Fibroblast of pulmonary artery (primary cell): ENCODE measurements at regions not wholly inside any gene's neighbourhood (a gene's known extent, or its start where the extent isn't known, plus 50 kb on each side); places are given as distances from the start of the nearest gene placed in this dataset.

ENCODE experiments used
- DNase-seq: peaks from one replicate; pipeline ENCODE4 v3.0.0-alpha.2; 2010; ENCODE audit warnings: low read depth
- H3K4me3 ChIP-seq: replicated peaks from 2 replicates; pipeline ENCODE4 v1.5.1; 2011; ENCODE audit warnings: low read depth, mild to moderate bottlenecking, control low read depth, low read length, moderate library complexity
- TF ChIP-seq, protein P1 (sequence below): IDR thresholded peaks from 2 replicates; pipeline ENCODE4 v1.5.1; 2011; ENCODE audit warnings: mild to moderate bottlenecking, control low read depth, low read length, inconsistent platforms; ENCODE audit errors: missing control alignments

DNA sequence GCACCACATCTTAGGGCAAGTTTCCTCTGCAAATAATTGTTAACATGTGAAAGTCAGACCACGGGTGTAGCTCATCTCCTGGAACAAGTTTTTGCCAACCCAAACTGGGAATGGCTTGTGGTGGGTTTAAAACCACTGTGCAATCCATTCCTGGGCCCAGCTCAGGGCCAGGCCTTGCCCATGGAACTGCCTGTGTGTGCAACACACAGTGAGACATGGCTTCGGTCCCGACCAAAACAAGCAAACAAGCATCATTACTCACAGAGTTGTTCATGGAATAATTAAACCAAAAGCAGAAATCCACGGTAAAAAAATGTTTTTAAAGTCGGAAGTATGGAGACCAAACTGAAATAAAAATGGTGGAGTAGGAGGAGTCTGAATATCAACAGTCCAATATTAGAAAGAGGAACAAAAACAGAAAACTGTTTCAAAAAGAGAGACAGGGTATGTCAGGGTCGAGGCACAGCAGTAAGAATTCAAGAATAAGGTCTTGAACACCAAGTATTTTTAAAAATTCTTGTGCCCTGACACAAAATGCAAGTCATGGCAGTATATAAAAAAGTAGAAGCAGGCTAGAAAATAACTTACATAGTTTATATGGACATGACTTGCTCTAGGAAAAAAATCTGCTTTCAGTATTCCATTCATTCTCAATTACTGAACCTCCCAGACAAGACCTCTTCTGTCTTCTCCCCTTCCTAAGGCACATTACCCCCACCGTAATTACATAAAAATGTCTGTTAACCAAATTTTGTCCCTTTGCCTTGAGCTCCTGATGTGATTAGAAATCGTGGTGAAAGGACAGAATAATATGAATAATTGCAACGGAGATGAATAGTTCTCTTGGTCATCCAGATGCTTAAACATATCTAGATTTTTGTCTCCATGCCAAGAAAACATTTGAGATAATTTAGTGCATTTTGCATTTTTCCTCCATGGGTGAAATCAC, 88.4 kb downstream of the FAS start:
- DNase-seq, result peak; percentile 23
- TF ChIP-seq, protein P1, sequence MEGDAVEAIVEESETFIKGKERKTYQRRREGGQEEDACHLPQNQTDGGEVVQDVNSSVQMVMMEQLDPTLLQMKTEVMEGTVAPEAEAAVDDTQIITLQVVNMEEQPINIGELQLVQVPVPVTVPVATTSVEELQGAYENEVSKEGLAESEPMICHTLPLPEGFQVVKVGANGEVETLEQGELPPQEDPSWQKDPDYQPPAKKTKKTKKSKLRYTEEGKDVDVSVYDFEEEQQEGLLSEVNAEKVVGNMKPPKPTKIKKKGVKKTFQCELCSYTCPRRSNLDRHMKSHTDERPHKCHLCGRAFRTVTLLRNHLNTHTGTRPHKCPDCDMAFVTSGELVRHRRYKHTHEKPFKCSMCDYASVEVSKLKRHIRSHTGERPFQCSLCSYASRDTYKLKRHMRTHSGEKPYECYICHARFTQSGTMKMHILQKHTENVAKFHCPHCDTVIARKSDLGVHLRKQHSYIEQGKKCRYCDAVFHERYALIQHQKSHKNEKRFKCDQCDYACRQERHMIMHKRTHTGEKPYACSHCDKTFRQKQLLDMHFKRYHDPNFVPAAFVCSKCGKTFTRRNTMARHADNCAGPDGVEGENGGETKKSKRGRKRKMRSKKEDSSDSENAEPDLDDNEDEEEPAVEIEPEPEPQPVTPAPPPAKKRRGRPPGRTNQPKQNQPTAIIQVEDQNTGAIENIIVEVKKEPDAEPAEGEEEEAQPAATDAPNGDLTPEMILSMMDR, result no peak

DNA sequence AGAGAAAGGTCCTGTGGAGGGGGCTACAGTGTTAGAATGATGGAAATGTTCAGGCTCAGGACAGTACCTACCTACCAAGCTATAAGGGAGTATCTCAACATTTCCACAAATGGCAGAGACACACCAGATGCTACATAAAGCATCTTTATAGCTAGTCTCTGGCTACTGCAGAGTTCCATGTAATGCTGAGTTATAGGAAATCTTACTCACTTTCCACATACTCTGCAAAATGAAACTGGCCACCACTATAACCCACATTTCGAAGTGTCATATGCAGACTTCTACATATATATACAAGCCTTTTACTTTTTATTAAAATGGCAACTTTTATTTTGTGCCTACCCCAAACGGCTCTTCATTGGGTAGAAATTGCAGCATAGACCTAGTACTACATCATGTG, 85.5 kb downstream of the FAS start:
- no peak overlapping the region for H3K4me3 ChIP-seq
- no peak for DNase-seq
- TF ChIP-seq, protein P1, result no peak

More for the DNA sequence above, 88.4 kb downstream of the FAS start:
- H3K4me3 ChIP-seq, result no peak overlapping the region

DNA sequence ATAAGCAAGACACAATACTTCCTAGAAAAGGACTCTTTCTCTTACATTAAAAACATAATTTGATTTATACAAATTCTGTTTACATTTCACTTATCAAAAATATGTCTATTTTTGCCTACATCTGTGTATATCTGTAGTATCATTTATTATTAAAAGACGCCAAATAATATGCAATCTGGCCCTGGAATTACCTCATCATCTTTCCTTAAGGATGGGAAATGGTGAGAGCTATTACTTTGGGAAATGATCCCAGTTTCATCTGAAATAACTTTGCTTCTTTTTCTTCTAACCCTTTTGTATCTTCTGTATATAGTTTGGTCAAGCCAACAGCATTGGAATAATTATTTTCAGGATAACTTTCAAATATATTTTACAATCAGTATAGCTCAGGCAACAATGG, 85.0 kb downstream of the FAS start:
- no peak overlapping the region for H3K4me3 ChIP-seq
- DNase-seq, result no peak
- TF ChIP-seq, protein P1, result no peak

DNA sequence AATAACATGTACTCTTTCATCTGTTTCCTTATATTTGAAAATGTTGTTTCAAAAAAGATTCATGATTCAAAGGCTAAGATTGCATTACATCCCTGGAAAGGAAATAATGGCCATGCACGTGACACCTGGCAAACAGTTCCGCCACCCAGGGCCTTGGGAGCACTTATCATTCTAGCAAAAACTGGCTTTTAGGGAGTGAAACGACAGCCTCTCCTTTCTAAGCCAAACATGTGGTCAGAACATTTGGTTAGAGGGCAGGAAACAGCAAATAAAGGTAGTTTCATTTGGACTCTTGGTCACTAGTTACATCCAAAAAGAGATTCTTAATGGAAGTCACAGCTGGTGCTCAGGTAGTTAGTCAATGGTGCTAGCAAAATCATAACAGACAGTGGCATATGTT, 83.5 kb downstream of the FAS start:
- H3K4me3 ChIP-seq, result no peak overlapping the region
- peak; percentile 82 for DNase-seq
- TF ChIP-seq, protein P1, result no peak

DNA sequence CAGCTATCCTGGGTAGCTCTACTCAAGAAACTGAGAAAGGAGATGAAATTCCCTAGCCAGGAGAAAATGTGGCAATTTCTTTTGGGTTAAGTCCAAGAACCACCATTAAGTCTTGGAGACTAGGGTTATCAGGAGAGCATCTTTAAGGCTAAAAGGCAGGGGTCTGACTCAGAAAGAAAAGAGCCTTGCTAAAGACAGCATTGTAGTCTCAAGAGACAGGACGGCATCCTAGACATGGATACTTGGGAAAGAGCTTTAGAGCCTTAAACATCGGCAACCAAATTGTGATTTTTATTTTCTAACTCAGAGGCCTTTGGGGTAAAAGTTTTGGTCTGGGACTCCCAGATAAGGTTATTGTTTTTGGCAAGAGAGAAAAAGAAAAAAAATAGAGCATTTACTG, 83.1 kb downstream of the FAS start:
- TF ChIP-seq, protein P1, result no peak
- DNase-seq, result peak; percentile 55

DNA sequence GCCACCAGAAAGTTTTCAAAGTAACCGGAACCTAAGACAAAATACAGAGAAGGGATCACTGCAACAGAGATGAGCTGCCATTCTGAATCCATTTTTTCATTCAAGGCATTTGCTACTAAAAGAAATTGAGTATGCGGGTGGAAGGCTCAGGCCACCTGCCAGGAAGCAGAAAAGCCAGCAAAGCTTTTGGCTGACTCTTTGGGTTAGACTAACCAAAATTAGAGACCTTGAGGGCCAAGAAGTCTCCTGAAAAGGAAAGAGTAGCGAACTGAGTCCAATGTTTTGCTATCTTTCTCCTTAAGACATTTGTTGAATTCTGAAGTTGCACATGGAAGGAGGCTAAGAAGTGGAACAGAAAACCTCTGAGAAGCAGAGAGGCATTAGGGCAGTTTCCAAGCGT, 79.0 kb downstream of the FAS start:
- TF ChIP-seq, protein P1, result no peak

More for the DNA sequence above, 83.1 kb downstream of the FAS start:
- H3K4me3 ChIP-seq, result no peak overlapping the region

More for the DNA sequence above, 79.0 kb downstream of the FAS start:
- no peak for DNase-seq
- H3K4me3 ChIP-seq, result no peak overlapping the region
